ENCODE measurements at regions not wholly inside any gene's neighbourhood (a gene's known extent, or its start where the extent isn't known, plus 50 kb on each side); places are given as distances from the start of the nearest gene placed in this dataset.

DNA sequence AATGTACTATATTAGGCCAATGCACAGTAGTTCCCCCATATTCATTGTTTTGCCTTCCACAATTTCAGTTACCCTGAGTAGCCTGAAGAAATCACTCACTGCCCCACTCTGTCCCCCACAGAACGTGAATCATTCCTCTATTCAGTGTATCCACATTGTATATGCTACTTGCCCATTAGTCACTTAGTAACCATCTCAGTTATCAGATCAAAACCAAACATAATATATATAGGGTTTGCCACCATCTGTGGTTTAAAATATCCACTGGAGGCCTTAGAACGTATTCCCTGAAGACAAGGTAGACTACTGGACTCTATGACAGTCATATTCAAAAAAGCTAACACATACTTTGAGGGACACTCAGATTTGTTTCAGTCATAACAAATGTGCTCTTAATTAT lies 465.7 kb upstream of the RGMB start:
- DNase-seq (ENCODE audit: low read depth in 1 of 2, low spot score in 1 of 2), result no peak
- TF ChIP-seq GABPA (IDR thresholded peaks at IDR 0.05; ENCODE audit: low read depth), result no peak
- TF ChIP-seq, protein P1, sequence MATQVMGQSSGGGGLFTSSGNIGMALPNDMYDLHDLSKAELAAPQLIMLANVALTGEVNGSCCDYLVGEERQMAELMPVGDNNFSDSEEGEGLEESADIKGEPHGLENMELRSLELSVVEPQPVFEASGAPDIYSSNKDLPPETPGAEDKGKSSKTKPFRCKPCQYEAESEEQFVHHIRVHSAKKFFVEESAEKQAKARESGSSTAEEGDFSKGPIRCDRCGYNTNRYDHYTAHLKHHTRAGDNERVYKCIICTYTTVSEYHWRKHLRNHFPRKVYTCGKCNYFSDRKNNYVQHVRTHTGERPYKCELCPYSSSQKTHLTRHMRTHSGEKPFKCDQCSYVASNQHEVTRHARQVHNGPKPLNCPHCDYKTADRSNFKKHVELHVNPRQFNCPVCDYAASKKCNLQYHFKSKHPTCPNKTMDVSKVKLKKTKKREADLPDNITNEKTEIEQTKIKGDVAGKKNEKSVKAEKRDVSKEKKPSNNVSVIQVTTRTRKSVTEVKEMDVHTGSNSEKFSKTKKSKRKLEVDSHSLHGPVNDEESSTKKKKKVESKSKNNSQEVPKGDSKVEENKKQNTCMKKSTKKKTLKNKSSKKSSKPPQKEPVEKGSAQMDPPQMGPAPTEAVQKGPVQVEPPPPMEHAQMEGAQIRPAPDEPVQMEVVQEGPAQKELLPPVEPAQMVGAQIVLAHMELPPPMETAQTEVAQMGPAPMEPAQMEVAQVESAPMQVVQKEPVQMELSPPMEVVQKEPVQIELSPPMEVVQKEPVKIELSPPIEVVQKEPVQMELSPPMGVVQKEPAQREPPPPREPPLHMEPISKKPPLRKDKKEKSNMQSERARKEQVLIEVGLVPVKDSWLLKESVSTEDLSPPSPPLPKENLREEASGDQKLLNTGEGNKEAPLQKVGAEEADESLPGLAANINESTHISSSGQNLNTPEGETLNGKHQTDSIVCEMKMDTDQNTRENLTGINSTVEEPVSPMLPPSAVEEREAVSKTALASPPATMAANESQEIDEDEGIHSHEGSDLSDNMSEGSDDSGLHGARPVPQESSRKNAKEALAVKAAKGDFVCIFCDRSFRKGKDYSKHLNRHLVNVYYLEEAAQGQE (IDR thresholded peaks at IDR 0.05; ENCODE audit: insufficient replicate concordance, low read depth), result no peak
- TF ChIP-seq, protein P2, sequence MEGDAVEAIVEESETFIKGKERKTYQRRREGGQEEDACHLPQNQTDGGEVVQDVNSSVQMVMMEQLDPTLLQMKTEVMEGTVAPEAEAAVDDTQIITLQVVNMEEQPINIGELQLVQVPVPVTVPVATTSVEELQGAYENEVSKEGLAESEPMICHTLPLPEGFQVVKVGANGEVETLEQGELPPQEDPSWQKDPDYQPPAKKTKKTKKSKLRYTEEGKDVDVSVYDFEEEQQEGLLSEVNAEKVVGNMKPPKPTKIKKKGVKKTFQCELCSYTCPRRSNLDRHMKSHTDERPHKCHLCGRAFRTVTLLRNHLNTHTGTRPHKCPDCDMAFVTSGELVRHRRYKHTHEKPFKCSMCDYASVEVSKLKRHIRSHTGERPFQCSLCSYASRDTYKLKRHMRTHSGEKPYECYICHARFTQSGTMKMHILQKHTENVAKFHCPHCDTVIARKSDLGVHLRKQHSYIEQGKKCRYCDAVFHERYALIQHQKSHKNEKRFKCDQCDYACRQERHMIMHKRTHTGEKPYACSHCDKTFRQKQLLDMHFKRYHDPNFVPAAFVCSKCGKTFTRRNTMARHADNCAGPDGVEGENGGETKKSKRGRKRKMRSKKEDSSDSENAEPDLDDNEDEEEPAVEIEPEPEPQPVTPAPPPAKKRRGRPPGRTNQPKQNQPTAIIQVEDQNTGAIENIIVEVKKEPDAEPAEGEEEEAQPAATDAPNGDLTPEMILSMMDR (IDR thresholded peaks at IDR 0.05; ENCODE audit: insufficient read depth, low read length), result no peak
- no peak for TF ChIP-seq POLR2AphosphoS5 (IDR thresholded peaks at IDR 0.05; ENCODE audit: low read depth)
- TF ChIP-seq SPI1 (IDR thresholded peaks at IDR 0.05; ENCODE audit: borderline replicate concordance, low read depth), result no peak
- Histone ChIP-seq H3K27me3 (ENCODE audit: insufficient read depth, poor library complexity, severe bottlenecking) (no peaks in the 10 kb centered on the region), H3K4me3 (replicated peaks; ENCODE audit: insufficient read depth, low read length) (no peak overlapping the region), H3K27ac (replicated peaks) (no peak overlapping the region)

DNA sequence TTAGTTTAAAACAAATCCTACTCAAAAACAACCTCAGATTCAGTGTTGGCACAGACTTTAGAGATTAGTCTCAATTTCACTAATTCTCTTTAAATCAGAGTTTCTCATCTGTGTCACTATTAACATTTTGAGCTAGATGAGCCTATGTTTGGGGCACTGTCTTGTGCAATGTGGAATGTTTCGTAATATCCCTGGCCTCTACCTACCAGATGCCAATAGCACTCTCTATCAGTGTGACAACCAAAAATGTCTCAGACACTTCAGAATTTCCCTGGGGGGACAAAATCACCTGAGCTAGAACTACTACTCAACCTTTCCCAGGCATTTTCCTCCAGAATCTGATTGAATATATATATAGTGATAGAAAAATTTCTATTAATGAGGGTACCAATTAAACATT lies 465.2 kb upstream of the RGMB start:
- H3K27ac ChIP-seq (replicated peaks), result no peak overlapping the region
- no peak overlapping the region for H3K4me3 ChIP-seq (replicated peaks; ENCODE audit: insufficient read depth, low read length)
- H3K27me3 ChIP-seq (ENCODE audit: insufficient read depth, poor library complexity, severe bottlenecking), result no peaks in the 10 kb centered on the region
- TF ChIP-seq, protein P1 (IDR thresholded peaks at IDR 0.05; ENCODE audit: insufficient replicate concordance, low read depth), result no peak
- TF ChIP-seq SPI1 (IDR thresholded peaks at IDR 0.05; ENCODE audit: borderline replicate concordance, low read depth), result no peak
- no peak for TF ChIP-seq GABPA (IDR thresholded peaks at IDR 0.05; ENCODE audit: low read depth)
- TF ChIP-seq, protein P2 (IDR thresholded peaks at IDR 0.05; ENCODE audit: insufficient read depth, low read length), result no peak
- no peak for TF ChIP-seq POLR2AphosphoS5 (IDR thresholded peaks at IDR 0.05; ENCODE audit: low read depth)
- DNase-seq (ENCODE audit: low read depth in 1 of 2, low spot score in 1 of 2), result no peak

DNA sequence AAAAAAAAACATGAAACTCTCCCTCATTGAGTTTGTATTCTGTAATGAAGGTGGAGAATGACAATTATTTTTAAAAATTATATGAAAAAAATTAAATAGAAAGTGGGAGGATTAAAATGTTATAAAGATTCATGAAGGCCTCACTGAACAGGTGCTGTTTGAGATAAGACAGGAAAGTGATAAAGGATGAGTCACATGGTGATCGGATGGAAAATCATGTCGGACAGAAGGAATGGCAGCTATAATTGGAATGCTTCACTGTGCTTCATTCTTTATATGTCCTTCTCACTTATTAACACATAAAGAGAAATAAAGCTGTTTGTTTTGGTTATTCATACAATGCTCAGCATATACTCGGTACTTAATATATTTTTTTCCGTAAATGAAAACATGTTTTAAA lies 464.5 kb upstream of the RGMB start:
- H3K27me3 ChIP-seq (ENCODE audit: insufficient read depth, poor library complexity, severe bottlenecking), result no peaks in the 10 kb centered on the region
- DNase-seq (ENCODE audit: low read depth in 1 of 2, low spot score in 1 of 2), result no peak
- no peak overlapping the region for H3K4me3 ChIP-seq (replicated peaks; ENCODE audit: insufficient read depth, low read length)
- H3K27ac ChIP-seq (replicated peaks), result no peak overlapping the region
- TF ChIP-seq, protein P2 (IDR thresholded peaks at IDR 0.05; ENCODE audit: insufficient read depth, low read length), result no peak
- no peak for TF ChIP-seq POLR2AphosphoS5 (IDR thresholded peaks at IDR 0.05; ENCODE audit: low read depth)
- no peak for TF ChIP-seq GABPA (IDR thresholded peaks at IDR 0.05; ENCODE audit: low read depth)
- TF ChIP-seq SPI1 (IDR thresholded peaks at IDR 0.05; ENCODE audit: borderline replicate concordance, low read depth), result no peak
- TF ChIP-seq, protein P1 (IDR thresholded peaks at IDR 0.05; ENCODE audit: insufficient replicate concordance, low read depth), result no peak
